Smooth muscle cell (in vitro differentiated cells): ENCODE measurements at regions not wholly inside any gene's neighbourhood (a gene's known extent, or its start where the extent isn't known, plus 50 kb on each side); places are given as distances from the start of the nearest gene placed in this dataset.

ENCODE experiments used
- DNase-seq: peaks from one replicate; lab custom pipeline; 2025; ENCODE audit not compliant: unreplicated experiment; lab: John Stamatoyannopoulos, UW
- H2AFZ ChIP-seq: fragments of 200-600 bp; sonication (generic); 2 replicates; pipeline ENCODE4 v1.6.0; 2016; ENCODE audit warnings: antibody characterized with exemption, low read depth, mild to moderate bottlenecking
- H3F3A ChIP-seq: fragments of 200-600 bp; sonication (generic); 2 replicates; pipeline ENCODE4 v1.6.0; 2017; ENCODE audit warnings: antibody characterized with exemption, low read depth
- H3K27ac ChIP-seq: fragments of 200-600 bp; sonication (generic); 2 replicates; pipeline ENCODE4 v1.5.1; 2016; ENCODE audit warnings: low read depth, mild to moderate bottlenecking
- H3K27me3 ChIP-seq: fragments of 200-600 bp; sonication (generic); 2 replicates; pipeline ENCODE4 v1.6.1; 2016; ENCODE audit warnings: low read depth, mild to moderate bottlenecking
- H3K36me3 ChIP-seq: fragments of 200-600 bp; sonication (generic); 2 replicates; pipeline ENCODE4 v1.5.1; 2016; ENCODE audit warnings: low read depth
- H3K4me1 ChIP-seq: fragments of 200-600 bp; sonication (generic); 2 replicates; pipeline ENCODE4 v1.5.1; 2016; ENCODE audit warnings: low read depth
- H3K4me2 ChIP-seq: fragments of 200-600 bp; sonication (generic); 2 replicates; pipeline ENCODE4 v1.6.0; 2016; ENCODE audit warnings: mild to moderate bottlenecking
- H3K4me3 ChIP-seq: fragments of 200-600 bp; sonication (generic); 2 replicates; pipeline ENCODE4 v1.5.1; 2016; ENCODE audit warnings: mild to moderate bottlenecking
- H3K79me2 ChIP-seq: fragments of 200-600 bp; sonication (generic); 2 replicates; pipeline ENCODE4 v1.6.0; 2016; ENCODE audit warnings: low read depth, mild to moderate bottlenecking
- H3K9ac ChIP-seq: fragments of 200-600 bp; sonication (generic); 2 replicates; pipeline ENCODE4 v1.6.0; 2016; ENCODE audit warnings: low read depth
- H3K9me3 ChIP-seq: fragments of 200-600 bp; sonication (generic); replicated peaks from 2 replicates; pipeline ENCODE4 v1.5.1; 2016; ENCODE audit warnings: low read depth
- H4K20me1 ChIP-seq: fragments of 200-600 bp; sonication (generic); 2 replicates; pipeline ENCODE4 v1.6.0; 2016; ENCODE audit warnings: low read depth
- CTCF ChIP-seq: fragments of 200-600 bp; sonication (generic); IDR thresholded peaks from 2 replicates; pipeline ENCODE4 v1.5.1; 2017; ENCODE audit warnings: borderline replicate concordance, mild to moderate bottlenecking, antibody characterized with exemption; ENCODE audit not compliant: insufficient read depth, poor library complexity, severe bottlenecking
- WGBS: methylation state at CpG from one replicate; pipeline ENCODE4 v1.1.7; 2016; ENCODE audit warnings: low lambda C conversion rate; 5-methylcytosine and 5-hydroxymethylcytosine counted together

- Histone ChIP-seq H3K9me3 (no peaks in the 10 kb centered on the region), H3K4me1 (no peaks in the 10 kb centered on the region), H3K4me2 (no peak overlapping the region), H4K20me1 (no peaks in the 10 kb centered on the region), H3K27me3 (no peaks in the 10 kb centered on the region), H3K9ac (no peak overlapping the region), H3F3A (no peaks in the 10 kb centered on the region), H3K36me3 (no peaks in the 10 kb centered on the region), H3K79me2 (no peaks in the 10 kb centered on the region), H2AFZ (no peak overlapping the region), H3K4me3 (no peak overlapping the region), H3K27ac (no peak overlapping the region)
- no peak for TF ChIP-seq CTCF
- no peak for DNase-seq
- 79% methylated on average over 4 of the region's 4 CpGs for WGBS
Observed at GRCh38 chr2:207248702-207249377, 83.1 kb upstream of the KLF7 start.

- H3K4me3 ChIP-seq, result no peak overlapping the region
- peaks cover 8% of the 10 kb centered on the region for H3K4me1 ChIP-seq
- H3K27ac ChIP-seq, result no peak overlapping the region
- no peaks in the 10 kb centered on the region for H3F3A ChIP-seq
- no peak for TF ChIP-seq CTCF
- H3K9ac ChIP-seq, result no peak overlapping the region
- no peak for DNase-seq
- H3K36me3 ChIP-seq, result no peaks in the 10 kb centered on the region
- H3K27me3 ChIP-seq, result no peaks in the 10 kb centered on the region
- no peaks in the 10 kb centered on the region for H4K20me1 ChIP-seq
- no peak overlapping the region for H3K4me2 ChIP-seq
- no peaks in the 10 kb centered on the region for H3K9me3 ChIP-seq
- 87% methylated on average over 4 of the region's 4 CpGs for WGBS
- no peak overlapping the region for H2AFZ ChIP-seq
- H3K79me2 ChIP-seq, result no peaks in the 10 kb centered on the region
Observed at GRCh38 chr2:207251022-207251421, 85.3 kb upstream of the KLF7 start.

GRCh38 chr2:207251573-207252192 lies 85.9 kb upstream of the KLF7 start:
- Histone ChIP-seq H3F3A (no peaks in the 10 kb centered on the region), H3K9ac (no peak overlapping the region), H3K4me2 (no peak overlapping the region), H3K27me3 (no peaks in the 10 kb centered on the region), H3K4me3 (no peak overlapping the region), H3K27ac (no peak overlapping the region), H3K9me3 (no peaks in the 10 kb centered on the region), H3K36me3 (no peaks in the 10 kb centered on the region), H4K20me1 (no peaks in the 10 kb centered on the region), H3K79me2 (no peaks in the 10 kb centered on the region), H2AFZ (peak overlapping the region; percentile 29), H3K4me1 (peaks cover 15% of the 10 kb centered on the region)
- 51% methylated on average over 7 of the region's 7 CpGs for WGBS
- TF ChIP-seq CTCF, result no peak
- DNase-seq, result no peak

- H3K9ac ChIP-seq, result no peak overlapping the region
- no peak for DNase-seq
- no peak overlapping the region for H2AFZ ChIP-seq
- no peaks in the 10 kb centered on the region for H3K9me3 ChIP-seq
- H3K4me1 ChIP-seq, result peaks cover 18% of the 10 kb centered on the region
- no peak overlapping the region for H3K27ac ChIP-seq
- H3K4me3 ChIP-seq, result no peak overlapping the region
- no peaks in the 10 kb centered on the region for H4K20me1 ChIP-seq
- H3F3A ChIP-seq, result no peaks in the 10 kb centered on the region
- no peaks in the 10 kb centered on the region for H3K79me2 ChIP-seq
- no peak for TF ChIP-seq CTCF
- no peaks in the 10 kb centered on the region for H3K27me3 ChIP-seq
- H3K36me3 ChIP-seq, result no peaks in the 10 kb centered on the region
- WGBS, result 88% methylated on average over 1 of the region's 1 CpG
- no peak overlapping the region for H3K4me2 ChIP-seq
Observed at GRCh38 chr2:207252416-207252815, 86.7 kb upstream of the KLF7 start.
